B cell (primary cell): ENCODE measurements at regions not wholly inside any gene's neighbourhood (a gene's known extent, or its start where the extent isn't known, plus 50 kb on each side); places are given as distances from the start of the nearest gene placed in this dataset.

ENCODE experiments used
- CTCF ChIP-seq: fragments of 200-600 bp; IDR thresholded peaks from one replicate; pipeline ENCODE4 v1.8.0; 2022; ENCODE audit warnings: antibody characterized with exemption, mild to moderate bottlenecking
- EZH2 ChIP-seq: IDR thresholded peaks from 2 replicates; pipeline ENCODE4 v1.6.1; 2012; ENCODE audit warnings: borderline replicate concordance, low read depth, mild to moderate bottlenecking, moderate library complexity, low read length; ENCODE audit not compliant: insufficient read depth, poor library complexity, severe bottlenecking

- no peak for TF ChIP-seq CTCF
- TF ChIP-seq EZH2 = no peak
Observed at GRCh38 chrX:33273535-33273934, 62.2 kb upstream of the DMD start.
